Heart left ventricle (tissue), 13 donors: ENCODE measurements at regions not wholly inside any gene's neighbourhood (a gene's known extent, or its start where the extent isn't known, plus 50 kb on each side); places are given as distances from the start of the nearest gene placed in this dataset.

ENCODE experiments used
- POLR2A ChIP-seq, 2 donors: fragments of 450-650 bp; IDR thresholded peaks; one replicate each; pipeline ENCODE4 v1.6.1; 2017; ENCODE audit warnings: antibody characterized with exemption in 2 of 2, mild to moderate bottlenecking in 2 of 2, moderate library complexity in 2 of 2
- TF ChIP-seq, protein P1 (sequence below), 12 donors: fragments of 200-600 bp; sonication (generic) in 4 of 12; IDR thresholded peaks; one replicate each; pipeline versions ENCODE4 v1.5.0 to v1.8.0; 2018 to 2022; ENCODE audit warnings: antibody characterized with exemption in 12 of 12, mild to moderate bottlenecking in 5 of 12
- donor health status: ischemic (EF 13 %, LVEDD 7.1; RV severe dilation, severe dysfunction).
- donor health status: DM: no; HTN: yes; CAD: no.
- donor health status: DM: no; HTN: no; CAD: no.
- donor health status: ischemic (EF 25% LVEDD 6.9; RV normal size, moderate dysfunction).
- donor health status: ischemic (EF 25% LVEDD 5.7; RV mildly dilated, moderate dysfunction).
- donor health status: ischemic (EF 35%, LVEDD 5.7; RV mildly dilated, moderate dysfunction).
- donor health status: nonischemic (EF 11% LVEDD 7.7; RV severe dilation, severe dysfunction).
- donor health status: DM: yes; HTN: yes; CAD: no.
- donor health status: PGD.
- donor health status: ischemic (EF 29% LVEDD 5.4; RV normal size, mild dysfunction).
- donor health status: nonischemic (EF 23%, LVEDD 6.1; RV moderate dilation, normal function).

DNA sequence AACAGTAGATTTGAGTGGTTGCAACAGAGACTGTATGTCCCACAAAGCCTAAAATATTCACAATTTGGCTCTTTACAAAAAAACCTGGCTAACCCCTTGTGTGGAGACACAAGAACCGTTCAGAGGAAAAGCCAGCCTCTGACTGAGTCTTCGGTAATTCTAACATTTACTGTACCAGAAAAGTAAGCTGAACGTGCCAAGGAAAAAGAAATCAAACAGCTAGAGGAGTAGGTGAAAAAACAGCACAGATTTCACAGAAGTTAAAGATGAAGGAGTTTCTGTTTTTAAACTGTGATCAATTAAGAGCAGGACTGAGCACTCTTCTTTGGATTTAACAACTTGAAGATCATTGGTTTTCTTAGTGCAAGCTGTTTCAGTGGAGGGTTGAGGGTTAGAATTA, 424.7 kb upstream of the KIRREL3 start:
- TF ChIP-seq, protein P1, sequence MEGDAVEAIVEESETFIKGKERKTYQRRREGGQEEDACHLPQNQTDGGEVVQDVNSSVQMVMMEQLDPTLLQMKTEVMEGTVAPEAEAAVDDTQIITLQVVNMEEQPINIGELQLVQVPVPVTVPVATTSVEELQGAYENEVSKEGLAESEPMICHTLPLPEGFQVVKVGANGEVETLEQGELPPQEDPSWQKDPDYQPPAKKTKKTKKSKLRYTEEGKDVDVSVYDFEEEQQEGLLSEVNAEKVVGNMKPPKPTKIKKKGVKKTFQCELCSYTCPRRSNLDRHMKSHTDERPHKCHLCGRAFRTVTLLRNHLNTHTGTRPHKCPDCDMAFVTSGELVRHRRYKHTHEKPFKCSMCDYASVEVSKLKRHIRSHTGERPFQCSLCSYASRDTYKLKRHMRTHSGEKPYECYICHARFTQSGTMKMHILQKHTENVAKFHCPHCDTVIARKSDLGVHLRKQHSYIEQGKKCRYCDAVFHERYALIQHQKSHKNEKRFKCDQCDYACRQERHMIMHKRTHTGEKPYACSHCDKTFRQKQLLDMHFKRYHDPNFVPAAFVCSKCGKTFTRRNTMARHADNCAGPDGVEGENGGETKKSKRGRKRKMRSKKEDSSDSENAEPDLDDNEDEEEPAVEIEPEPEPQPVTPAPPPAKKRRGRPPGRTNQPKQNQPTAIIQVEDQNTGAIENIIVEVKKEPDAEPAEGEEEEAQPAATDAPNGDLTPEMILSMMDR (IDR thresholded peaks at IDR 0.05): no peak
- TF ChIP-seq POLR2A (IDR thresholded peaks at IDR 0.05): no peak
